SH-SY5Y (cell line): ENCODE measurements at regions not wholly inside any gene's neighbourhood (a gene's known extent, or its start where the extent isn't known, plus 50 kb on each side); places are given as distances from the start of the nearest gene placed in this dataset.

Experiments
- GATA2 ChIP-seq: IDR thresholded peaks from 2 replicates; pipeline ENCODE4 v1.6.1; 2011; ENCODE audit warnings: mild to moderate bottlenecking, low read depth, low read length
- GATA3 ChIP-seq: IDR thresholded peaks from 2 replicates; pipeline ENCODE4 v1.6.1; 2011; ENCODE audit warnings: low read depth, mild to moderate bottlenecking, low read length, moderate library complexity

DNA sequence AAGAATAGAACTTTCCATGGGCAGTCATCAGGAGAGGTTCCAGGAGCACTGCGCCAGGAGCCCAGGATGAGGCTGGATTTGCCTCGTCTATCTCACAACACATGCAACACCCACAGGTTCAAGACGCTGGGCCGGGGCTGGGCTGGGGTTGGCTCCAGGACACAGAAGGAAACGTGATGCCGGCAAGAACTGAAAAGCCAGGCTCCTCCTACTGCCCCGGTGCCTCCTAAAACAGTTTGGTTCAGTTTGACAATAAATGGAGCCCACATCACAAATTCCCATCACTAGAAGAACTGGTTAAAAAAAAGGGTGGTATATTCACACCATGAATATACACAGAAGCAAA is 75.9 kb downstream of the INHBB start:
- TF ChIP-seq GATA2 (no peak), GATA3 (no peak)

- TF ChIP-seq GATA3 (no peak), GATA2 (no peak)
Observed at GRCh38 chr2:120422465-120423160, 76.7 kb downstream of the INHBB start.

DNA sequence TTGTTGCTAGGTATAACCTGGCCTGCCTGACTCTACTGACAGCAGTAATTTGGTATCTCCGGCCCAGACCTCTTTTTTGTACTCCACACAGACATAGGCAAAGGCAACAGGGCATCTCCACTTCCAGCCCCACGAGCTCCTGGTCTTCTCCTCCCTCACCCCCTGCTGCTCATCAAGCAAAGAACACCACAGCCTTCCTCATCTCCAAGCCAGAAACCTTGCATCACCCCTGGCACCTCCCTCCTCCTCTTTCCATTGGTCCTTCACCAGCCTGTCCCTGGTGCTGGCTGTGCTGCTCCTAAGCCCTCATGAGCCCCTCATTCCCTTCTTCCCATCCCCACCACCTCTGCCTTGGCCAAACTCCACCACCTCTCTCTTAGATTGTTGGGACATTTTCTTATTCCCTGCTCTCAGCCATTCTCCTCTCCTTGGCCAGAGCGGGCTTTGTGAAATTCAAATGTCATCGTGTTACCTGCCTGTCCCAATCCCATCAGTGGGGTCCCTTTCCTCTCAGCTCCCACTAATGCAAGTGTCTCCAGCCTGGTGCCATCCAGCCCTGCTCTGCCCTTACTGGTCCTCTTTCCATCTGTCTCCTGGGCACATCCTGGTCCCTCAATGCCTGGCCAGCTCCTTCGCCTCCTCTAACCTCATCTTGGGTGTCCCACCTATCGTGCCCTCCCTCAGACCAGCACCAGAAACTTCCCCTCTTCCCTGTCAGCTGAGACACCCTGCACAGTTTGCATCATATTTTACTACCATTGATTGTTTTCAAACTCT is 77.4 kb downstream of the INHBB start:
- TF ChIP-seq GATA3: no peak
- no peak for TF ChIP-seq GATA2

GRCh38 chr2:120424274-120424796 is 78.4 kb downstream of the INHBB start:
- TF ChIP-seq GATA2 (no peak), GATA3 (no peak)

GRCh38 chr2:120425014-120425413 is 79.1 kb downstream of the INHBB start:
- TF ChIP-seq GATA3 (no peak), GATA2 (no peak)

- no peak for TF ChIP-seq GATA3
- no peak for TF ChIP-seq GATA2
Observed at GRCh38 chr2:120428748-120429147, 82.8 kb downstream of the INHBB start.

GRCh38 chr2:120429586-120430500 is 83.9 kb downstream of the INHBB start:
- no peak for TF ChIP-seq GATA2
- no peak for TF ChIP-seq GATA3

- TF ChIP-seq GATA2: no peak
- TF ChIP-seq GATA3: no peak
Observed at GRCh38 chr2:120430501-120430830, 84.5 kb downstream of the INHBB start.

DNA sequence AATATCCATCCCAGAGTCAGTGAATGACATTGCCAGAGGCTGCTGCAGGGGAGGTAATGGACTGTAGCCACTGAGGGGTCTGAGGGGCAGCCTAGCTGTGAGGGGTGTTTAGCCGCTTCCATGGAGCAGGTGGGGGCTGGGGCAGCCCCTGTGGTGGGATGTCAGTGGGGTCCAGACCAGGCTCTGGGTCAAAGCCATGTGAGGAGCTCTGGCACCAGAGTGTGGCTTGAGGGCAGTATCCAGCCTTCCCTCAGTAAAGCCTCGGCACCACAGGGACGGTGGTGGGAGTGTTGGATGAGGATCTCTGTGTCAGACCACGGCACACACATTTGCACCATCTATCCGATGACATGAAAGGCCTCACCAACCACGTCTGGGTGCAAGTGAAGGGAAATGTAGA is 85.0 kb downstream of the INHBB start:
- TF ChIP-seq GATA3 (no peak), GATA2 (no peak)

- TF ChIP-seq GATA2: no peak
- no peak for TF ChIP-seq GATA3
Observed at GRCh38 chr2:120431386-120432292, 85.7 kb downstream of the INHBB start.

- no peak for TF ChIP-seq GATA2
Observed at GRCh38 chr2:120432293-120432975, 86.5 kb downstream of the INHBB start.

DNA sequence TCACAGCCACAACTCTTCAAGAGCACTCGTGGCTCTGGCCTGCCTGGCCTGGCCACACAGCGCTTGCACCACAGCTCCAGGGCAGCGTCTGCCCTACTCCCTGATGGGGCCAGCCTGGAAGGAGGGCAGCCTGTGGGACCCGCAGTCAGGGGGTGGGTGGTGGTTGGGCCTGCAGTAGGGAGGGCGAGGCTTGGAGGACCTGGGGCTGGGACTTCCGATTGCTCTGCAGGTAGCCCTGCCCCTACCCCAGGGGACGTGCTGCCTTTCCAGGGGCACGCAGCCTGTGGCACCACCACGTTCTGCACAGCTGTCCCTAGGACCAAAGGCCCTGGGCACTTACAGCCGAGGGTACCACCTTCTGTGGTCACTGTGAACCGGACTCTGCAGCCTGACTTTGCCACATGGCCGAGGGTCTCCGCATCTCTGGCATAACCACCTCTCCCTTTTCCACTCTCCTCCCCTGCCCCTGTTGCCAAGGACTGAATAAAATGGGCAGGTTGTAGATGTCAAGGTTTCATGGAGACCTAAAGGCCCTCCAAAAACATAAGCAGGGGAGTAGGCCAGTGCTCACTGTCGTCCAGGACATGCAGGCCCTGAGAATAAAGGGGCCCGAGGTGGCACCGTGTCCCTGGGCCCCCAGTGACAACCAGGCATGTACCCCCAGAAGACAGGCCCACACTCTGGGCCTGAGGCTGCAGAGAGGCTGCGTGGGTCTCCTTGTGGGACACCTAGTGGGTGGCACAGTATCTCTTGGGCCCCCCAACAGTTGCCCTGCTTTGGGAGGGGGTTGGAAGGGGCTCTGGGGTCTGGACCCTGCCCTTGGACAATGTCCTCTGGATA is 87.3 kb downstream of the INHBB start:
- TF ChIP-seq GATA3 (no peak), GATA2 (no peak)
